PC-3 (cell line): ENCODE measurements at regions not wholly inside any gene's neighbourhood (a gene's known extent, or its start where the extent isn't known, plus 50 kb on each side); places are given as distances from the start of the nearest gene placed in this dataset.

Experiments
- ATAC-seq: fragments of 200-7000 bp; cut with Tn5 transposase; 2 replicates; pipeline ENCODE4 v1.9.1; 2020; ENCODE audit warnings: mild to moderate bottlenecking, moderate library complexity
- BruUV-seq: library from RNA; stranded (reverse); fragments of 400-500 nt; replicated peaks from 2 replicates; lab custom pipeline; 2021; lab: Mats Ljungman, UMichigan
- CTCF ChIA-PET: fragments of 300-600 bp; sonication (Branson Sonifier 250); formaldehyde crosslinking; loops from one replicate; lab custom pipeline; 2022; ENCODE audit warnings: antibody characterized with exemption; lab: Charles Lee
- POLR2A ChIA-PET: fragments of 300-600 bp; sonication (Branson Sonifier 250); formaldehyde crosslinking; loops from one replicate; lab custom pipeline; 2022; ENCODE audit warnings: antibody characterized with exemption; ENCODE audit not compliant: unreplicated experiment; lab: Charles Lee
- DNase-seq: peaks from one replicate; pipeline ENCODE4 v3.0.0-alpha.2; 2015
- H2AFZ ChIP-seq: fragments of 300-600 bp; sonication (generic); 2 replicates; pipeline ENCODE4 v1.6.0; 2016; ENCODE audit warnings: antibody characterized with exemption, low read length
- H3F3A ChIP-seq: fragments of 300-600 bp; sonication (generic); one replicate; pipeline ENCODE4 v1.6.0; 2017; ENCODE audit warnings: antibody characterized with exemption, low read length, control low read depth, mild to moderate bottlenecking; ENCODE audit not compliant: unreplicated experiment
- H3K27ac ChIP-seq: fragments of 300-600 bp; sonication (generic); 2 replicates; pipeline ENCODE4 v1.5.1; 2016; ENCODE audit warnings: mild to moderate bottlenecking, low read length
- H3K27me3 ChIP-seq: fragments of 300-600 bp; sonication (generic); 2 replicates; pipeline ENCODE4 v1.6.1; 2016; ENCODE audit warnings: low read length, mixed read lengths
- H3K36me3 ChIP-seq: fragments of 300-600 bp; sonication (generic); 2 replicates; pipeline ENCODE4 v1.6.1; 2016; ENCODE audit warnings: low read depth, mixed run types, low read length, mixed read lengths
- H3K4me1 ChIP-seq: fragments of 300-600 bp; sonication (generic); 2 replicates; pipeline ENCODE4 v1.5.1; 2016; ENCODE audit warnings: low read length; ENCODE audit not compliant: insufficient read depth
- H3K4me2 ChIP-seq: fragments of 300-600 bp; sonication (generic); 2 replicates; pipeline ENCODE4 v1.6.0; 2016; ENCODE audit warnings: low read length
- H3K4me3 ChIP-seq: fragments of 300-600 bp; sonication (generic); 2 replicates; pipeline ENCODE4 v1.5.1; 2016; ENCODE audit warnings: mild to moderate bottlenecking, low read length, mixed read lengths
- H3K79me2 ChIP-seq: fragments of 300-600 bp; sonication (generic); 2 replicates; pipeline ENCODE4 v1.6.1; 2017; ENCODE audit warnings: low read length, mixed read lengths
- H3K9ac ChIP-seq: fragments of 300-600 bp; sonication (generic); 2 replicates; pipeline ENCODE4 v1.6.0; 2016; ENCODE audit warnings: mild to moderate bottlenecking, low read length
- H3K9me2 ChIP-seq: fragments of 300-600 bp; sonication (generic); replicated peaks from 2 replicates; pipeline ENCODE4 v1.6.1; 2016; ENCODE audit warnings: mixed run types, low read length, mixed read lengths
- H3K9me3 ChIP-seq: fragments of 300-600 bp; sonication (generic); 2 replicates; pipeline ENCODE4 v1.6.1; 2016; ENCODE audit warnings: low read length, mixed read lengths
- H4K20me1 ChIP-seq: fragments of 300-600 bp; sonication (generic); 2 replicates; pipeline ENCODE4 v1.6.1; 2016; ENCODE audit warnings: low read length, mixed read lengths
- CTCF ChIP-seq: fragments of 300-600 bp; sonication (generic); conservative IDR thresholded peaks from 2 replicates; pipeline ENCODE4 v1.5.1; 2017; ENCODE audit warnings: antibody characterized with exemption, low read depth, mild to moderate bottlenecking, low read length
- EZH2 ChIP-seq: fragments of 300-600 bp; sonication (generic); IDR thresholded peaks from one replicate; pipeline ENCODE4 v1.6.1; 2017; ENCODE audit warnings: antibody characterized with exemption, mild to moderate bottlenecking, low read length; ENCODE audit not compliant: unreplicated experiment
- EZH2phosphoT487 ChIP-seq: fragments of 300-600 bp; sonication (generic); IDR thresholded peaks from 2 replicates; pipeline ENCODE4 v1.6.1; 2018; ENCODE audit warnings: mild to moderate bottlenecking, antibody characterized with exemption, low read length, borderline replicate concordance
- intact Hi-C: fragments of 100-400 bp; cut with micrococcal nuclease; formaldehyde crosslinking; loops from 2 replicates; pipeline ENCODE4 v1.9.0; 2023

GRCh38 chr5:3654515-3654914 is 58.9 kb downstream of the IRX1 start:
- Histone ChIP-seq H3K9me3 (0 out of 2 replicates have a peak, but pooled peaks cover 7% of the 10 kb centered on the region), H3K9ac (no peak overlapping the region), H4K20me1 (no peaks in the 10 kb centered on the region), H3K4me3 (no peak overlapping the region), H3K27me3 (no peaks in the 10 kb centered on the region), H3K4me1 (no peaks in the 10 kb centered on the region), H3K79me2 (no peaks in the 10 kb centered on the region), H3K27ac (no peak overlapping the region), H3K9me2 (no peaks in the 10 kb centered on the region), H2AFZ (no peak overlapping the region), H3K36me3 (no peaks in the 10 kb centered on the region), H3K4me2 (no peak overlapping the region), H3F3A (no peaks in the 10 kb centered on the region)
- TF ChIP-seq EZH2 (no peak), CTCF (no peak), EZH2phosphoT487 (no peak)
- intact Hi-C loops = no loop called here
- DNase-seq (no peak), ATAC-seq (no peak)
- CTCF ChIA-PET = no interaction called here
- POLR2A ChIA-PET = no interaction called here
- no TSS peak for BruUV-seq

GRCh38 chr5:3656803-3657202 is 61.2 kb downstream of the IRX1 start:
- H3K9ac ChIP-seq = no peak overlapping the region
- no TSS peak for BruUV-seq
- ATAC-seq (no peak), DNase-seq (no peak)
- POLR2A ChIA-PET = no interaction called here
- no peaks in the 10 kb centered on the region for H3K4me1 ChIP-seq
- no peak overlapping the region for H3K4me3 ChIP-seq
- H3K9me2 ChIP-seq = no peaks in the 10 kb centered on the region
- no peaks in the 10 kb centered on the region for H3K27me3 ChIP-seq
- no peak overlapping the region for H2AFZ ChIP-seq
- H3K27ac ChIP-seq = no peak overlapping the region
- TF ChIP-seq EZH2 = no peak
- no peak for TF ChIP-seq CTCF
- no peak for TF ChIP-seq EZH2phosphoT487
- H3K4me2 ChIP-seq = no peak overlapping the region
- no peaks in the 10 kb centered on the region for H3K79me2 ChIP-seq
- intact Hi-C loops = no loop called here
- H3K9me3 ChIP-seq = 0 out of 2 replicates have a peak, but pooled peaks cover 7% of the 10 kb centered on the region
- no peaks in the 10 kb centered on the region for H3K36me3 ChIP-seq
- no peaks in the 10 kb centered on the region for H4K20me1 ChIP-seq
- H3F3A ChIP-seq = no peaks in the 10 kb centered on the region
- CTCF ChIA-PET = no interaction called here

- BruUV-seq = no TSS peak
- H4K20me1 ChIP-seq = no peaks in the 10 kb centered on the region
- no peak for ATAC-seq
These were observed 61.9 kb downstream of the IRX1 start for GRCh38 chr5:3657364-3658022.

More at GRCh38 chr5:3657364-3658022, 61.9 kb downstream of the IRX1 start:
- intact Hi-C loops = no loop called here
- Histone ChIP-seq H3K9ac (no peak overlapping the region), H2AFZ (no peak overlapping the region), H3K4me1 (no peaks in the 10 kb centered on the region), H3K9me2 (no peaks in the 10 kb centered on the region), H3K4me2 (no peak overlapping the region), H3K27me3 (no peaks in the 10 kb centered on the region), H3F3A (no peaks in the 10 kb centered on the region), H3K36me3 (no peaks in the 10 kb centered on the region), H3K4me3 (no peak overlapping the region), H3K27ac (no peak overlapping the region), H3K79me2 (no peaks in the 10 kb centered on the region), H3K9me3 (0 out of 2 replicates have a peak, but pooled peaks cover 7% of the 10 kb centered on the region)
- ChIA-PET POLR2A (no interaction called here), CTCF (no interaction called here)
- TF ChIP-seq EZH2phosphoT487 (no peak), EZH2 (no peak), CTCF (no peak)
- no peak for DNase-seq
